HG03135 (cell line): ENCODE measurements at regions not wholly inside any gene's neighbourhood (a gene's known extent, or its start where the extent isn't known, plus 50 kb on each side); places are given as distances from the start of the nearest gene placed in this dataset.
A peak's percentile ranks its signal among the peaks of the same experiment; 100 is the strongest.
"Not testable (repeated sequence)": the region's sequence is repeated elsewhere in the genome, so short reads cannot be mapped to it uniquely, and the experiment has no call there.

Experiments used
- ATAC-seq: cut with Tn5 transposase; IDR thresholded peaks from one replicate; pipeline ENCODE4 v1.9.1; 2021; ENCODE audit warnings: mild to moderate bottlenecking, moderate library complexity; ENCODE audit not compliant: unreplicated experiment

GRCh38 chr10:95137990-95138625 is 55.9 kb upstream of the ACSM6 start:
- ATAC-seq = not testable (repeated sequence)

GRCh38 chr10:95134490-95134889 is 59.5 kb upstream of the ACSM6 start:
- ATAC-seq = no peak

- ATAC-seq = no peak
These were observed 60.0 kb upstream of the ACSM6 start for GRCh38 chr10:95133997-95134396.

- ATAC-seq = peak; percentile 94
These were observed 60.9 kb upstream of the ACSM6 start for GRCh38 chr10:95133016-95133752.

- ATAC-seq = not testable (repeated sequence)
These were observed 61.1 kb upstream of the CYP2C8 start for GRCh38 chr10:95130429-95130828.

- no peak for ATAC-seq
These were observed 56.3 kb upstream of the CYP2C8 start for GRCh38 chr10:95125582-95125981.

GRCh38 chr10:95122736-95123135 is 53.4 kb upstream of the CYP2C8 start:
- no peak for ATAC-seq

- no peak for ATAC-seq
These were observed 52.6 kb upstream of the CYP2C8 start for GRCh38 chr10:95121904-95122303.
